Sigmoid colon (tissue), 4 donors: ENCODE measurements at regions not wholly inside any gene's neighbourhood (a gene's known extent, or its start where the extent isn't known, plus 50 kb on each side); places are given as distances from the start of the nearest gene placed in this dataset.

Experiments used
- EP300 ChIP-seq, 4 donors: sonication (generic); formaldehyde crosslinking; IDR thresholded peaks; one replicate each; pipeline ENCODE4 v1.6.1; 2017; ENCODE audit warnings: antibody characterized with exemption in 4 of 4
- POLR2AphosphoS5 ChIP-seq, 4 donors: sonication (generic); formaldehyde crosslinking; IDR thresholded peaks; one replicate each; pipeline ENCODE4 v1.6.1; 2017; ENCODE audit warnings: antibody characterized with exemption in 4 of 4
- TF ChIP-seq, protein P1 (sequence below), 4 experiments: fragments of 450-650 bp in 3 of 4; fragments of 200-600 bp in 1 of 4; IDR thresholded peaks; one replicate each; pipeline ENCODE4 v1.5.1; 2016 to 2019; ENCODE audit warnings: antibody characterized with exemption in 4 of 4, mild to moderate bottlenecking in 3 of 4, moderate library complexity in 2 of 4

DNA sequence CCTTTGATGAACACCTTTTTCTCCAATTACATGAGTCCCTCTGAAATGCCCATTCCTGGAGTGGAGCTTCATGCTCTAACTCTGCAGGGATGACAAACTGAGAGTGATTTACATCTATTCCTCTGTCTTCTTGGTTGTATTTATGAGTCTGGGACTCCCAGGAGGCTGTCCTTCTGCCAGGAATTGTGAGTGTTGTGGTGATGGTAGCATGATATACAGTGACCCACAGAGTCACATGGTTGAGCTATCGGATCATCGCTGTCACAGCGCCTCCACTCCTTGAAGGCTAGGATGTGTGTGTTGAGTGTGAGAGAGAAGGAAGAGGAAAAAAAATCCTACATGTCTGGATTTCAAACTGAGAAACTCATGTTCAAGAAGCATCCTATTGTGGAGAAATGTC, 163.4 kb upstream of the CACNA1E start:
- no peak for TF ChIP-seq EP300 (IDR thresholded peaks at IDR 0.05)
- TF ChIP-seq, protein P1, sequence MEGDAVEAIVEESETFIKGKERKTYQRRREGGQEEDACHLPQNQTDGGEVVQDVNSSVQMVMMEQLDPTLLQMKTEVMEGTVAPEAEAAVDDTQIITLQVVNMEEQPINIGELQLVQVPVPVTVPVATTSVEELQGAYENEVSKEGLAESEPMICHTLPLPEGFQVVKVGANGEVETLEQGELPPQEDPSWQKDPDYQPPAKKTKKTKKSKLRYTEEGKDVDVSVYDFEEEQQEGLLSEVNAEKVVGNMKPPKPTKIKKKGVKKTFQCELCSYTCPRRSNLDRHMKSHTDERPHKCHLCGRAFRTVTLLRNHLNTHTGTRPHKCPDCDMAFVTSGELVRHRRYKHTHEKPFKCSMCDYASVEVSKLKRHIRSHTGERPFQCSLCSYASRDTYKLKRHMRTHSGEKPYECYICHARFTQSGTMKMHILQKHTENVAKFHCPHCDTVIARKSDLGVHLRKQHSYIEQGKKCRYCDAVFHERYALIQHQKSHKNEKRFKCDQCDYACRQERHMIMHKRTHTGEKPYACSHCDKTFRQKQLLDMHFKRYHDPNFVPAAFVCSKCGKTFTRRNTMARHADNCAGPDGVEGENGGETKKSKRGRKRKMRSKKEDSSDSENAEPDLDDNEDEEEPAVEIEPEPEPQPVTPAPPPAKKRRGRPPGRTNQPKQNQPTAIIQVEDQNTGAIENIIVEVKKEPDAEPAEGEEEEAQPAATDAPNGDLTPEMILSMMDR (IDR thresholded peaks at IDR 0.05) = no peak
- no peak for TF ChIP-seq POLR2AphosphoS5 (IDR thresholded peaks at IDR 0.05)
